GM21526 (cell line): ENCODE measurements at regions not wholly inside any gene's neighbourhood (a gene's known extent, or its start where the extent isn't known, plus 50 kb on each side); places are given as distances from the start of the nearest gene placed in this dataset.

Experiments used
- ATAC-seq: cut with Tn5 transposase; IDR thresholded peaks from one replicate; pipeline ENCODE4 v1.9.1; 2021; ENCODE audit warnings: moderate library complexity; ENCODE audit not compliant: unreplicated experiment, low FRiP score

GRCh38 chr4:127048376-127049044 lies 584.2 kb upstream of the INTU start:
- ATAC-seq: no peak

GRCh38 chr4:127049526-127049925 lies 583.2 kb upstream of the INTU start:
- no peak for ATAC-seq

GRCh38 chr4:127052742-127053141 lies 580.0 kb upstream of the INTU start:
- ATAC-seq: no peak

- no peak for ATAC-seq
Measured at GRCh38 chr4:127055357-127055756, 577.4 kb upstream of the INTU start.

- no peak for ATAC-seq
Measured at GRCh38 chr4:127069675-127070074, 563.1 kb upstream of the INTU start.

GRCh38 chr4:127071443-127071842 lies 561.3 kb upstream of the INTU start:
- no peak for ATAC-seq

- no peak for ATAC-seq
Measured at GRCh38 chr4:127080141-127080540, 552.6 kb upstream of the INTU start.

GRCh38 chr4:127081041-127081440 lies 551.7 kb upstream of the INTU start:
- no peak for ATAC-seq

GRCh38 chr4:127082986-127083385 lies 549.8 kb upstream of the INTU start:
- ATAC-seq: no peak

- no peak for ATAC-seq
Measured at GRCh38 chr4:127084666-127085065, 548.1 kb upstream of the INTU start.

GRCh38 chr4:127097061-127097460 lies 535.7 kb upstream of the INTU start:
- no peak for ATAC-seq

GRCh38 chr4:127102361-127102760 lies 530.4 kb upstream of the INTU start:
- ATAC-seq: no peak

GRCh38 chr4:127103681-127104115 lies 529.1 kb upstream of the INTU start:
- ATAC-seq: no peak

- ATAC-seq: no peak
Measured at GRCh38 chr4:127113844-127114362, 518.9 kb upstream of the INTU start.

GRCh38 chr4:127118681-127119080 lies 514.1 kb upstream of the INTU start:
- no peak for ATAC-seq

- ATAC-seq: no peak
Measured at GRCh38 chr4:127120441-127121090, 512.2 kb upstream of the INTU start.

GRCh38 chr4:127124919-127125318 lies 507.8 kb upstream of the INTU start:
- ATAC-seq: no peak

- no peak for ATAC-seq
Measured at GRCh38 chr4:127126718-127127117, 506.0 kb upstream of the INTU start.

GRCh38 chr4:127131527-127131926 lies 501.2 kb upstream of the INTU start:
- no peak for ATAC-seq

- ATAC-seq: no peak
Measured at GRCh38 chr4:127134490-127134889, 498.3 kb upstream of the INTU start.

GRCh38 chr4:127138586-127138985 lies 494.2 kb upstream of the INTU start:
- no peak for ATAC-seq

GRCh38 chr4:127139788-127140286 lies 492.9 kb upstream of the INTU start:
- ATAC-seq: no peak
